GM19043 (cell line): ENCODE measurements at regions not wholly inside any gene's neighbourhood (a gene's known extent, or its start where the extent isn't known, plus 50 kb on each side); places are given as distances from the start of the nearest gene placed in this dataset.

Experiments used
- ATAC-seq: cut with Tn5 transposase; IDR thresholded peaks from one replicate; pipeline ENCODE4 v1.9.1; 2021; ENCODE audit warnings: low read depth; ENCODE audit not compliant: unreplicated experiment

- no peak for ATAC-seq
These were observed 65.4 kb upstream of the ESRRG start for GRCh38 chr1:216788671-216789070.

- ATAC-seq: no peak
These were observed 62.5 kb upstream of the ESRRG start for GRCh38 chr1:216785737-216786136.

- no peak for ATAC-seq
These were observed 62.0 kb upstream of the ESRRG start for GRCh38 chr1:216785221-216785620.

GRCh38 chr1:216779686-216780085 lies 56.5 kb upstream of the ESRRG start:
- no peak for ATAC-seq

- no peak for ATAC-seq
These were observed 55.5 kb upstream of the ESRRG start for GRCh38 chr1:216778737-216779136.

- ATAC-seq: no peak
These were observed 53.9 kb upstream of the ESRRG start for GRCh38 chr1:216777148-216777547.
